ENCODE measurements at regions not wholly inside any gene's neighbourhood (a gene's known extent, or its start where the extent isn't known, plus 50 kb on each side); places are given as distances from the start of the nearest gene placed in this dataset.

DNA sequence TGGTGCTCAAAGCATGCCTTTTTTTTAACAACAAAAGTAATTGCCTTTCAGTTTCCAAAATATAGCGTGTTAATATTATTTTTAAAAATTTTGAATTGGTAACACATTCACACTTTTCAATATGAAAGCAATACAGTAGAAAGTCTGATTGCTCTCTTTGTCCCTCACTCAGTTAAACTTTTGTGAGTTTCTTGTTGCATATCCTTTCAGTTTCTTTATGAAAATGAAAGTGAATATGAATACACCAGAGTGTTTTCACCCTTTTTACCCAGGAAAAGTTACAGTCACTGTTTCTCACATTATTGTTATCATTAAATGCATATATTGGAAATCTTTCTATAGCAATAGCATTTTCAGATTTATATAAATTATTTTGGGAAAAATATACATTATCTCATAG is 377.4 kb upstream of the CRIM1 start:
- Histone ChIP-seq H3K9me2 (ENCODE audit: insufficient read depth, low read length) (no peaks in the 10 kb centered on the region), H3K4me2 (ENCODE audit: low read length) (no peak overlapping the region), H3K4me3 (ENCODE audit: low read depth, low read length, poor library complexity, severe bottlenecking) (no peak overlapping the region), H3K36me3 (ENCODE audit: insufficient read depth, low read length) (no peaks in the 10 kb centered on the region), H3K9me3 (ENCODE audit: low read length) (no peaks in the 10 kb centered on the region), H3K79me2 (ENCODE audit: insufficient read depth, low read depth, low read length) (no peaks in the 10 kb centered on the region), H3K27ac (ENCODE audit: low read depth, low read length, poor library complexity, severe bottlenecking) (no peak overlapping the region), H2AFZ (ENCODE audit: low read length) (no peak overlapping the region), H4K20me1 (ENCODE audit: insufficient read depth, low read length) (no peaks in the 10 kb centered on the region), H3K4me1 (ENCODE audit: insufficient read depth, low read length, poor library complexity, severe bottlenecking) (no peaks in the 10 kb centered on the region)
- no peak for DNase-seq (ENCODE audit: low spot score)
- intact Hi-C loops (cut with micrococcal nuclease; ENCODE audit: unreplicated experiment) = no loop called here
- POLR2A ChIA-PET = interaction anchor here (1.2 kb wide), 1 partner anchor 266 kb away, joined by 3 read pairs; no protein-coding TSS in a partner anchor
- TF ChIP-seq, protein P1, sequence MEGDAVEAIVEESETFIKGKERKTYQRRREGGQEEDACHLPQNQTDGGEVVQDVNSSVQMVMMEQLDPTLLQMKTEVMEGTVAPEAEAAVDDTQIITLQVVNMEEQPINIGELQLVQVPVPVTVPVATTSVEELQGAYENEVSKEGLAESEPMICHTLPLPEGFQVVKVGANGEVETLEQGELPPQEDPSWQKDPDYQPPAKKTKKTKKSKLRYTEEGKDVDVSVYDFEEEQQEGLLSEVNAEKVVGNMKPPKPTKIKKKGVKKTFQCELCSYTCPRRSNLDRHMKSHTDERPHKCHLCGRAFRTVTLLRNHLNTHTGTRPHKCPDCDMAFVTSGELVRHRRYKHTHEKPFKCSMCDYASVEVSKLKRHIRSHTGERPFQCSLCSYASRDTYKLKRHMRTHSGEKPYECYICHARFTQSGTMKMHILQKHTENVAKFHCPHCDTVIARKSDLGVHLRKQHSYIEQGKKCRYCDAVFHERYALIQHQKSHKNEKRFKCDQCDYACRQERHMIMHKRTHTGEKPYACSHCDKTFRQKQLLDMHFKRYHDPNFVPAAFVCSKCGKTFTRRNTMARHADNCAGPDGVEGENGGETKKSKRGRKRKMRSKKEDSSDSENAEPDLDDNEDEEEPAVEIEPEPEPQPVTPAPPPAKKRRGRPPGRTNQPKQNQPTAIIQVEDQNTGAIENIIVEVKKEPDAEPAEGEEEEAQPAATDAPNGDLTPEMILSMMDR (conservative IDR thresholded peaks at IDR 0.05; ENCODE audit: low read length) = no peak
- no peak for TF ChIP-seq EZH2phosphoT487 (IDR thresholded peaks at IDR 0.05; ENCODE audit: borderline replicate concordance, low read depth, low read length)
- BruUV-seq (replicated peaks) = no TSS peak
- CTCF ChIA-PET (ENCODE audit: unreplicated experiment) = no interaction called here

DNA sequence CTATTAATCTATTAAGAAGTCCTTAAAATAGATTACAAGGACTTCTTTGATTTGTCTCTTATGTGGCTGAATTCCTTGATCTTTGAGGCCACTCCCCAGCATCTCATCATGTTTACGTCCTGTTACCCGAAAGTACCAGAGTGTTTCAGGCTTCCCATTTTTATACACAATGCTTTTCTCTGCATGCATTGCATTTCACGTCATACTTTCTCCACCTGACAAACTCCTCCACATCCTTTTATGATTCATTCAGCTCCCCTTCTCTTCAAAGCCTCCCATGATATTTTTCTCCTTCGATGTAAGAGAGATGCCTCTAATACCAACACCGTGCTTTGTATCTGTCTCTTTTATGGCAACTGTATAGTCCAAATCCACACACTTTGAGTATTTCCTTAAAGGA is 379.0 kb upstream of the CRIM1 start:
- Histone ChIP-seq H2AFZ (ENCODE audit: low read length) (no peak overlapping the region), H3K4me1 (ENCODE audit: insufficient read depth, low read length, poor library complexity, severe bottlenecking) (no peaks in the 10 kb centered on the region), H4K20me1 (ENCODE audit: insufficient read depth, low read length) (no peaks in the 10 kb centered on the region), H3K9me2 (ENCODE audit: insufficient read depth, low read length) (no peaks in the 10 kb centered on the region), H3K9me3 (ENCODE audit: low read length) (no peaks in the 10 kb centered on the region), H3K27ac (ENCODE audit: low read depth, low read length, poor library complexity, severe bottlenecking) (no peak overlapping the region), H3K79me2 (ENCODE audit: insufficient read depth, low read depth, low read length) (no peaks in the 10 kb centered on the region), H3K4me2 (ENCODE audit: low read length) (no peak overlapping the region), H3K36me3 (ENCODE audit: insufficient read depth, low read length) (no peaks in the 10 kb centered on the region), H3K4me3 (ENCODE audit: low read depth, low read length, poor library complexity, severe bottlenecking) (no peak overlapping the region)
- no peak for DNase-seq (ENCODE audit: low spot score)
- POLR2A ChIA-PET = no interaction called here
- BruUV-seq (replicated peaks) = no TSS peak
- no peak for TF ChIP-seq EZH2phosphoT487 (IDR thresholded peaks at IDR 0.05; ENCODE audit: borderline replicate concordance, low read depth, low read length)
- TF ChIP-seq, protein P1 (conservative IDR thresholded peaks at IDR 0.05; ENCODE audit: low read length) = no peak
- intact Hi-C loops (cut with micrococcal nuclease; ENCODE audit: unreplicated experiment) = no loop called here
- CTCF ChIA-PET (ENCODE audit: unreplicated experiment) = no interaction called here

DNA sequence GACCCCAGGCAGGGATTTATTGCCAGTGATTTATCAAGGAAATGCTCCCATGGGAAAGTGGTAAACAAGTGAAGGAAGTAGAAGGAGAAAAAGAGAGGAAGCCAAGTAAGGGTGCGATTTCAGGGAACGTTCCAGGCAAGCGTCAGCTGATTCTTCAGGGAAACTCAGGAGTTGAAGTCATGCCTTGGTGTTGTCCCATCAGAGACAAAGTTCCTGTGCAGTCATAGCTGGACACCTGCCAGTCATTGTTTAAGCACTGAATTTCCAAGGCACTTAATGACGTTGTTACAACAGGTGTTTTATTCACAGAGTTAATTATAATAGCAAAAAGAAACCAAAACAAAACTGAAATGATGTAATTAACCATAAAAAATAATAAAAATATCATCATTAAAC is 381.8 kb upstream of the CRIM1 start:
- DNase-seq (ENCODE audit: low spot score) = no peak
- no peak overlapping the region for H3K27ac ChIP-seq (ENCODE audit: low read depth, low read length, poor library complexity, severe bottlenecking)
- H3K4me2 ChIP-seq (ENCODE audit: low read length) = no peak overlapping the region
- ChIA-PET CTCF (ENCODE audit: unreplicated experiment) (no interaction called here), POLR2A (no interaction called here)
- TF ChIP-seq, protein P1 (conservative IDR thresholded peaks at IDR 0.05; ENCODE audit: low read length) = no peak
- TF ChIP-seq EZH2phosphoT487 (IDR thresholded peaks at IDR 0.05; ENCODE audit: borderline replicate concordance, low read depth, low read length) = no peak
- no peaks in the 10 kb centered on the region for H3K9me3 ChIP-seq (ENCODE audit: low read length)
- no peak overlapping the region for H2AFZ ChIP-seq (ENCODE audit: low read length)
- intact Hi-C loops (cut with micrococcal nuclease; ENCODE audit: unreplicated experiment) = no loop called here
- no TSS peak for BruUV-seq (replicated peaks)
- no peak overlapping the region for H3K4me3 ChIP-seq (ENCODE audit: low read depth, low read length, poor library complexity, severe bottlenecking)
- H3K4me1 ChIP-seq (ENCODE audit: insufficient read depth, low read length, poor library complexity, severe bottlenecking) = no peaks in the 10 kb centered on the region
- no peaks in the 10 kb centered on the region for H3K36me3 ChIP-seq (ENCODE audit: insufficient read depth, low read length)
- no peaks in the 10 kb centered on the region for H3K79me2 ChIP-seq (ENCODE audit: insufficient read depth, low read depth, low read length)
- H4K20me1 ChIP-seq (ENCODE audit: insufficient read depth, low read length) = no peaks in the 10 kb centered on the region
- H3K9me2 ChIP-seq (ENCODE audit: insufficient read depth, low read length) = no peaks in the 10 kb centered on the region

Data from OCI-LY7 (cell line).